DOHH2 (cell line): ENCODE measurements at regions not wholly inside any gene's neighbourhood (a gene's known extent, or its start where the extent isn't known, plus 50 kb on each side); places are given as distances from the start of the nearest gene placed in this dataset.

ENCODE experiments used
- CTCF ChIP-seq: fragments of 200-600 bp; sonication (generic); IDR thresholded peaks from one replicate; pipeline ENCODE4 v1.5.1; 2014; ENCODE audit warnings: antibody characterized with exemption, mild to moderate bottlenecking, low read depth, low read length; ENCODE audit not compliant: poor library complexity, severe bottlenecking
- EZH2phosphoT487 ChIP-seq: fragments of 200-600 bp; sonication (generic); IDR thresholded peaks from 2 replicates; pipeline ENCODE4 v1.6.1; 2017; ENCODE audit warnings: borderline replicate concordance, mild to moderate bottlenecking, antibody characterized with exemption, low read length, moderate library complexity, mixed read lengths

- TF ChIP-seq CTCF (no peak), EZH2phosphoT487 (no peak)
Measured at GRCh38 chr6:12529364-12530019, 187.1 kb upstream of the PHACTR1 start.
